ENCODE measurements at regions not wholly inside any gene's neighbourhood (a gene's known extent, or its start where the extent isn't known, plus 50 kb on each side); places are given as distances from the start of the nearest gene placed in this dataset.

GRCh38 chr1:233489411-233489810 lies 124.5 kb upstream of the KCNK1 start:
- Histone ChIP-seq H4K20me1 (ENCODE audit: insufficient read depth, low read length) (no peaks in the 10 kb centered on the region), H3K27ac (ENCODE audit: low read length) (no peak overlapping the region), H3K9me3 (ENCODE audit: insufficient read depth, low read length) (0 out of 2 replicates have a peak, but pooled peaks cover 5% of the 10 kb centered on the region), H3K4me3 (ENCODE audit: low read length) (no peak overlapping the region), H3K27me3 (ENCODE audit: low read depth, low read length) (peaks cover 3% of the 10 kb centered on the region), H3K4me1 (ENCODE audit: low read length) (peaks cover 12% of the 10 kb centered on the region), H3K79me2 (ENCODE audit: low read length) (no peaks in the 10 kb centered on the region), H3K9ac (ENCODE audit: low read length) (no peak overlapping the region), H3K36me3 (replicated peaks; ENCODE audit: low read depth, low read length) (no peaks in the 10 kb centered on the region), H2AFZ (ENCODE audit: low read depth, low read length) (no peak overlapping the region), H3K4me2 (ENCODE audit: low read length) (no peak overlapping the region)
- TF ChIP-seq EZH2phosphoT487 (IDR thresholded peaks at IDR 0.05; ENCODE audit: low read depth), result no peak
- TF ChIP-seq CTCF (IDR thresholded peaks at IDR 0.05; ENCODE audit: low read depth, low read length), result no peak

GRCh38 chr1:233490488-233490887 lies 123.4 kb upstream of the KCNK1 start:
- no peak overlapping the region for H3K4me2 ChIP-seq (ENCODE audit: low read length)
- no peak overlapping the region for H3K27ac ChIP-seq (ENCODE audit: low read length)
- no peak overlapping the region for H2AFZ ChIP-seq (ENCODE audit: low read depth, low read length)
- H3K9ac ChIP-seq (ENCODE audit: low read length), result no peak overlapping the region
- H3K9me3 ChIP-seq (ENCODE audit: insufficient read depth, low read length), result 0 out of 2 replicates have a peak, but pooled peaks cover 5% of the 10 kb centered on the region
- H3K36me3 ChIP-seq (replicated peaks; ENCODE audit: low read depth, low read length), result no peaks in the 10 kb centered on the region
- no peaks in the 10 kb centered on the region for H3K79me2 ChIP-seq (ENCODE audit: low read length)
- no peaks in the 10 kb centered on the region for H4K20me1 ChIP-seq (ENCODE audit: insufficient read depth, low read length)
- H3K27me3 ChIP-seq (ENCODE audit: low read depth, low read length), result peaks cover 3% of the 10 kb centered on the region
- no peak overlapping the region for H3K4me3 ChIP-seq (ENCODE audit: low read length)
- H3K4me1 ChIP-seq (ENCODE audit: low read length), result peaks cover 9% of the 10 kb centered on the region
- TF ChIP-seq CTCF (IDR thresholded peaks at IDR 0.05; ENCODE audit: low read depth, low read length) (no peak), EZH2phosphoT487 (IDR thresholded peaks at IDR 0.05; ENCODE audit: low read depth) (no peak)

GRCh38 chr1:233491953-233492620 lies 121.8 kb upstream of the KCNK1 start:
- Histone ChIP-seq H3K9ac (ENCODE audit: low read length) (no peak overlapping the region), H3K4me2 (ENCODE audit: low read length) (peak overlapping the region; percentile 23; the same call in 1 of the 2 replicates), H3K4me3 (ENCODE audit: low read length) (no peak overlapping the region), H4K20me1 (ENCODE audit: insufficient read depth, low read length) (no peaks in the 10 kb centered on the region), H3K9me3 (ENCODE audit: insufficient read depth, low read length) (0 out of 2 replicates have a peak, but pooled peaks cover 5% of the 10 kb centered on the region), H3K27ac (ENCODE audit: low read length) (no peak overlapping the region), H3K79me2 (ENCODE audit: low read length) (no peaks in the 10 kb centered on the region), H3K27me3 (ENCODE audit: low read depth, low read length) (peaks cover 7% of the 10 kb centered on the region), H3K36me3 (replicated peaks; ENCODE audit: low read depth, low read length) (no peaks in the 10 kb centered on the region), H3K4me1 (ENCODE audit: low read length) (peaks cover 6% of the 10 kb centered on the region), H2AFZ (ENCODE audit: low read depth, low read length) (no peak overlapping the region)
- TF ChIP-seq CTCF (IDR thresholded peaks at IDR 0.05; ENCODE audit: low read depth, low read length) (no peak), EZH2phosphoT487 (IDR thresholded peaks at IDR 0.05; ENCODE audit: low read depth) (no peak)

- Histone ChIP-seq H4K20me1 (ENCODE audit: insufficient read depth, low read length) (no peaks in the 10 kb centered on the region), H3K9me3 (ENCODE audit: insufficient read depth, low read length) (no peaks in the 10 kb centered on the region), H3K4me1 (ENCODE audit: low read length) (peaks cover 4% of the 10 kb centered on the region), H3K27me3 (ENCODE audit: low read depth, low read length) (peaks cover 32% of the 10 kb centered on the region), H3K9ac (ENCODE audit: low read length) (no peak overlapping the region), H3K4me2 (ENCODE audit: low read length) (no peak overlapping the region), H3K27ac (ENCODE audit: low read length) (no peak overlapping the region), H2AFZ (ENCODE audit: low read depth, low read length) (no peak overlapping the region), H3K79me2 (ENCODE audit: low read length) (no peaks in the 10 kb centered on the region), H3K4me3 (ENCODE audit: low read length) (no peak overlapping the region), H3K36me3 (replicated peaks; ENCODE audit: low read depth, low read length) (no peaks in the 10 kb centered on the region)
- TF ChIP-seq CTCF (IDR thresholded peaks at IDR 0.05; ENCODE audit: low read depth, low read length), result no peak
- no peak for TF ChIP-seq EZH2phosphoT487 (IDR thresholded peaks at IDR 0.05; ENCODE audit: low read depth)
These were observed 116.9 kb upstream of the KCNK1 start for GRCh38 chr1:233496993-233497392.

Data from OCI-LY3 (cell line).